GM12878 (cell line): ENCODE measurements at regions not wholly inside any gene's neighbourhood (a gene's known extent, or its start where the extent isn't known, plus 50 kb on each side); places are given as distances from the start of the nearest gene placed in this dataset.

Source experiments
- BHLHE40 ChIP-seq, 2 experiments: fragments of 450-650 bp in 1 of 2; IDR thresholded peaks; 2 replicates each; pipeline ENCODE4 v1.6.1; 2011 to 2017; ENCODE audit warnings: low read depth in 2 of 2, borderline replicate concordance in 1 of 2, improper control_type of control experiment in 1 of 2, low read length in 1 of 2, mild to moderate bottlenecking in 1 of 2
- CREB1 ChIP-seq: IDR thresholded peaks from 2 replicates; pipeline ENCODE4 v1.6.1; 2012; ENCODE audit warnings: low read depth, mild to moderate bottlenecking, inconsistent platforms
- CTCF ChIP-seq, 3 experiments: IDR thresholded peaks in 2 of 3; conservative IDR thresholded peaks in 1 of 3; 2 replicates each; pipeline ENCODE4 v1.5.1; 2011; ENCODE audit warnings: low read depth in 3 of 3, low read length in 3 of 3, mild to moderate bottlenecking in 3 of 3, control low read depth in 2 of 3, moderate library complexity in 2 of 3, inconsistent platforms in 1 of 3, mixed read lengths in 1 of 3; ENCODE audit not compliant: control insufficient read depth in 2 of 3, insufficient read depth in 1 of 3; ENCODE audit errors: extremely low read depth in 1 of 3
- EP300 ChIP-seq, 2 experiments: fragments of 150-350 bp in 1 of 2; IDR thresholded peaks; 2 replicates each; pipeline ENCODE4 v1.6.1; 2011 to 2012; ENCODE audit warnings: low read depth in 2 of 2, low read length in 2 of 2, borderline replicate concordance in 1 of 2, improper control_type of control experiment in 1 of 2, inconsistent platforms in 1 of 2; ENCODE audit not compliant: control insufficient read depth in 1 of 2
- EZH2 ChIP-seq: IDR thresholded peaks from 2 replicates; pipeline ENCODE4 v1.6.1; 2012; ENCODE audit warnings: low read depth, mild to moderate bottlenecking, control low read depth, inconsistent platforms, low read length, borderline replicate concordance; ENCODE audit not compliant: control insufficient read depth
- FOS ChIP-seq: IDR thresholded peaks from 3 replicates; pipeline ENCODE4 v1.6.1; 2011; ENCODE audit warnings: borderline replicate concordance; ENCODE audit not compliant: insufficient read length; ENCODE audit errors: extremely low read depth
- JUNB ChIP-seq: IDR thresholded peaks from 2 replicates; pipeline ENCODE4 v1.6.1; 2016; ENCODE audit warnings: antibody characterized with exemption, mild to moderate bottlenecking
- POLR2A ChIP-seq: IDR thresholded peaks from 2 replicates; pipeline ENCODE4 v1.6.1; 2011; ENCODE audit warnings: low read depth, mild to moderate bottlenecking, low read length
- RAD21 ChIP-seq: IDR thresholded peaks from 2 replicates; pipeline ENCODE4 v1.6.1; 2011; ENCODE audit warnings: mild to moderate bottlenecking, low read depth, low read length, moderate library complexity; ENCODE audit not compliant: insufficient read depth
- SRF ChIP-seq, 2 experiments: IDR thresholded peaks; 2 replicates each; pipeline ENCODE4 v1.6.1; 2011; ENCODE audit warnings: low read depth in 2 of 2, low read length in 2 of 2, mild to moderate bottlenecking in 1 of 2, moderate library complexity in 1 of 2
- YY1 ChIP-seq: IDR thresholded peaks from 2 replicates; pipeline ENCODE4 v1.6.1; 2011; ENCODE audit warnings: low read depth, mild to moderate bottlenecking, low read length
- ZNF622 ChIP-seq: fragments of 450-650 bp; IDR thresholded peaks from 2 replicates; pipeline ENCODE4 v1.6.1; 2017; ENCODE audit warnings: mild to moderate bottlenecking, inconsistent platforms
- ZZZ3 ChIP-seq: IDR thresholded peaks from 2 replicates; pipeline ENCODE4 v1.6.1; 2011; ENCODE audit warnings: low read depth; ENCODE audit not compliant: control insufficient read depth, insufficient read length

GRCh38 chr12:93073324-93073723 is 144.2 kb upstream of the EEA1 start:
- no peak for TF ChIP-seq POLR2A
- TF ChIP-seq EP300 (IDR thresholded peaks at IDR 0.05; ENCODE audit: borderline replicate concordance in 1 of 2, control insufficient read depth in 1 of 2, low read depth in 2 of 2, low read length in 2 of 2), result no peak
- no peak for TF ChIP-seq RAD21
- TF ChIP-seq CTCF (IDR thresholded peaks at IDR 0.05 in 2 of 3, conservative IDR thresholded peaks at IDR 0.05 in 1 of 3; ENCODE audit: control insufficient read depth in 2 of 3, extremely low read depth in 1 of 3, insufficient read depth in 1 of 3, low read depth in 3 of 3, low read length in 3 of 3), result no peak
- TF ChIP-seq CREB1, result no peak
- TF ChIP-seq FOS, result no peak
- no peak for TF ChIP-seq JUNB
- TF ChIP-seq EZH2, result no peak
- TF ChIP-seq BHLHE40 (IDR thresholded peaks at IDR 0.05; ENCODE audit: borderline replicate concordance in 1 of 2, low read depth in 2 of 2, low read length in 1 of 2), result no peak
- TF ChIP-seq ZNF622, result no peak
- TF ChIP-seq SRF (IDR thresholded peaks at IDR 0.05; ENCODE audit: low read depth in 2 of 2, low read length in 2 of 2), result no peak
- TF ChIP-seq YY1, result no peak
- TF ChIP-seq ZZZ3, result no peak
